CD14-positive monocyte (primary cell): ENCODE measurements at regions not wholly inside any gene's neighbourhood (a gene's known extent, or its start where the extent isn't known, plus 50 kb on each side); places are given as distances from the start of the nearest gene placed in this dataset.

Source experiments
- DNase-seq, 3 donors: peaks; one replicate each; pipeline ENCODE4 v3.0.0-alpha.2; 2011 to 2022
- H2AFZ ChIP-seq: 2 replicates; pipeline ENCODE4 v1.6.0; 2012; ENCODE audit warnings: mild to moderate bottlenecking, low read depth, low read length, inconsistent platforms; ENCODE audit not compliant: insufficient read depth, poor library complexity, severe bottlenecking
- H3K27ac ChIP-seq, 2 donors: 1 replicate in 1 of 2; 2 replicates in 1 of 2; pipeline ENCODE4 v1.5.1; 2012 to 2013; ENCODE audit warnings: low read length in 2 of 2, control low read depth in 1 of 2, inconsistent platforms in 1 of 2, low read depth in 1 of 2, mild to moderate bottlenecking in 1 of 2
- H3K27me3 ChIP-seq, 2 donors: one replicate each; pipeline versions ENCODE4 v1.6.0 to v1.6.1; 2011 to 2013; ENCODE audit warnings: low read length in 2 of 2; ENCODE audit not compliant: control insufficient read depth in 2 of 2, insufficient read depth in 2 of 2
- H3K36me3 ChIP-seq, 2 donors: replicated peaks in 1 of 2; 1 replicate in 1 of 2; 2 replicates in 1 of 2; pipeline versions ENCODE4 v1.5.1 to v1.6.1; 2012 to 2013; ENCODE audit warnings: low read length in 2 of 2, control low read depth in 1 of 2, inconsistent platforms in 1 of 2, mild to moderate bottlenecking in 1 of 2; ENCODE audit not compliant: insufficient read depth in 2 of 2, control insufficient read depth in 1 of 2
- H3K4me1 ChIP-seq, 2 donors: 1 replicate in 1 of 2; 2 replicates in 1 of 2; pipeline versions ENCODE4 v1.5.1 to v1.6.1; 2012 to 2013; ENCODE audit warnings: low read length in 2 of 2, control low read depth in 1 of 2, inconsistent platforms in 1 of 2, mild to moderate bottlenecking in 1 of 2, moderate library complexity in 1 of 2; ENCODE audit not compliant: insufficient read depth in 2 of 2, control insufficient read depth in 1 of 2
- H3K4me2 ChIP-seq: replicated peaks from 2 replicates; pipeline ENCODE3; 2012; ENCODE audit warnings: low read length, moderate library complexity, mild to moderate bottlenecking; ENCODE audit not compliant: poor library complexity, severe bottlenecking; ENCODE audit errors: extremely low read depth
- H3K4me3 ChIP-seq, 3 experiments: fragments of 200-600 bp in 1 of 3; sonication (generic) in 1 of 3; replicated peaks in 1 of 3; 1 replicate in 2 of 3; 2 replicates in 1 of 3; pipeline ENCODE4 v1.5.1; 2011 to 2013; ENCODE audit warnings: low read length in 3 of 3, mild to moderate bottlenecking in 3 of 3, control low read depth in 2 of 3, low read depth in 2 of 3, inconsistent platforms in 1 of 3, moderate library complexity in 1 of 3
- H3K79me2 ChIP-seq: 2 replicates; pipeline ENCODE4 v1.6.0; 2012; ENCODE audit warnings: mild to moderate bottlenecking, control low read depth, inconsistent platforms, low read length, moderate library complexity; ENCODE audit not compliant: insufficient read depth
- H3K9ac ChIP-seq: 2 replicates; pipeline ENCODE4 v1.6.0; 2017; ENCODE audit warnings: low read length, mild to moderate bottlenecking; ENCODE audit not compliant: insufficient read depth, poor library complexity, severe bottlenecking
- H3K9me3 ChIP-seq, 2 donors: replicated peaks in 1 of 2; 1 replicate in 1 of 2; 2 replicates in 1 of 2; pipeline versions ENCODE4 v1.5.1 to v1.6.1; 2012 to 2013; ENCODE audit warnings: low read length in 2 of 2, control low read depth in 1 of 2; ENCODE audit not compliant: control insufficient read depth in 1 of 2, insufficient read depth in 1 of 2
- H4K20me1 ChIP-seq: 2 replicates; pipeline ENCODE4 v1.6.0; 2012; ENCODE audit warnings: mild to moderate bottlenecking, low read length, control low read depth, moderate library complexity; ENCODE audit not compliant: insufficient read depth
- H3K27ac Mint-ChIP-seq, 7 donors: one replicate each; pipeline ENCODE4 v1.8.0; 2020; ENCODE audit warnings: mild to moderate bottlenecking in 7 of 7, mixed read lengths in 7 of 7, moderate library complexity in 6 of 7, inconsistent platforms in 2 of 7
- H3K27me3 Mint-ChIP-seq, 3 donors: one replicate each; pipeline ENCODE4 v1.8.0; 2021 to 2022; ENCODE audit warnings: low read depth in 3 of 3, mild to moderate bottlenecking in 3 of 3, mixed read lengths in 3 of 3, moderate library complexity in 3 of 3, inconsistent platforms in 1 of 3
- H3K36me3 Mint-ChIP-seq, 2 donors: one replicate each; pipeline ENCODE4 v1.8.0; 2020; ENCODE audit warnings: mixed read lengths in 2 of 2, inconsistent platforms in 1 of 2, mild to moderate bottlenecking in 1 of 2
- H3K4me1 Mint-ChIP-seq: one replicate; pipeline ENCODE4 v1.8.0; 2020; ENCODE audit warnings: mild to moderate bottlenecking, mixed read lengths
- H3K4me3 Mint-ChIP-seq, 2 donors: one replicate each; pipeline ENCODE4 v1.8.0; 2020; ENCODE audit warnings: mild to moderate bottlenecking in 2 of 2, mixed read lengths in 2 of 2, moderate library complexity in 1 of 2
- H3K9me3 Mint-ChIP-seq, 7 donors: one replicate each; pipeline ENCODE4 v1.8.0; 2020 to 2022; ENCODE audit warnings: mixed read lengths in 7 of 7, mild to moderate bottlenecking in 6 of 7, moderate library complexity in 6 of 7, inconsistent platforms in 2 of 7
- CTCF ChIP-seq: fragments of 200-600 bp; IDR thresholded peaks from one replicate; pipeline ENCODE4 v1.8.0; 2022; ENCODE audit warnings: antibody characterized with exemption, mild to moderate bottlenecking
- WGBS: methylation state at CpG from one replicate; pipeline ENCODE4 v1.1.5; 2013; ENCODE audit warnings: missing lambda C conversion rate; ENCODE audit not compliant: insufficient coverage; 5-methylcytosine and 5-hydroxymethylcytosine counted together
- intact Hi-C, 2 donors: fragments of 100-400 bp; cut with micrococcal nuclease; formaldehyde crosslinking; loops; one replicate each; pipeline versions ENCODE4 v1.15.0 to v1.15.1; 2023

GRCh38 chr11:69361466-69361865, 67.5 kb downstream of the MYEOV start:
- peaks cover 0 to 5% (median 3%) of the 10 kb centered on the region in 3 donors for H3K27me3 Mint-ChIP-seq
- Histone ChIP-seq H3K27ac (no peak overlapping the region), H2AFZ (no peak overlapping the region), H3K4me3 (no peak overlapping the region), H3K27me3 (no peaks in the 10 kb centered on the region), H3K4me1 (no peaks in the 10 kb centered on the region), H3K9ac (no peak overlapping the region), H3K36me3 (no peaks in the 10 kb centered on the region), H3K79me2 (no peaks in the 10 kb centered on the region), H4K20me1 (no peaks in the 10 kb centered on the region), H3K4me2 (no peak overlapping the region), H3K9me3 (peaks cover 5 to 16% of the 10 kb centered on the region in 2 donors)
- H3K9me3 Mint-ChIP-seq = peaks cover 0 to 10% (median 9%) of the 10 kb centered on the region in 7 donors
- 100% methylated on average over 5 of the region's 9 CpGs for WGBS
- H3K4me1 Mint-ChIP-seq = no peaks in the 10 kb centered on the region
- no peak for DNase-seq
- no peak for TF ChIP-seq CTCF
- intact Hi-C loops = no loop called here
- H3K4me3 Mint-ChIP-seq = no peak overlapping the region
- H3K36me3 Mint-ChIP-seq = no peaks in the 10 kb centered on the region
- H3K27ac Mint-ChIP-seq = no peak overlapping the region

GRCh38 chr11:69362315-69362714, 68.4 kb downstream of the MYEOV start:
- Histone ChIP-seq H2AFZ (no peak overlapping the region), H3K4me3 (no peak overlapping the region), H3K4me2 (no peak overlapping the region), H3K36me3 (no peaks in the 10 kb centered on the region), H4K20me1 (no peaks in the 10 kb centered on the region), H3K9ac (no peak overlapping the region), H3K27me3 (no peaks in the 10 kb centered on the region), H3K27ac (no peak overlapping the region), H3K9me3 (peaks cover 5 to 16% of the 10 kb centered on the region in 2 donors), H3K4me1 (no peaks in the 10 kb centered on the region), H3K79me2 (no peaks in the 10 kb centered on the region)
- H3K9me3 Mint-ChIP-seq = peaks cover 0 to 10% (median 9%) of the 10 kb centered on the region in 7 donors
- H3K4me1 Mint-ChIP-seq = no peaks in the 10 kb centered on the region
- intact Hi-C loops = no loop called here
- DNase-seq = no peak
- H3K4me3 Mint-ChIP-seq = no peak overlapping the region
- no peak overlapping the region for H3K27ac Mint-ChIP-seq
- WGBS = 67% methylated on average over 1 of the region's 3 CpGs
- H3K27me3 Mint-ChIP-seq = peaks cover 2 to 5% (median 3%) of the 10 kb centered on the region in 3 donors
- H3K36me3 Mint-ChIP-seq = no peaks in the 10 kb centered on the region
- no peak for TF ChIP-seq CTCF
